Colonic mucosa (tissue), 4 donors: ENCODE measurements at regions not wholly inside any gene's neighbourhood (a gene's known extent, or its start where the extent isn't known, plus 50 kb on each side); places are given as distances from the start of the nearest gene placed in this dataset.

ENCODE experiments used
- DNase-seq: peaks from one replicate; pipeline ENCODE4 v3.0.0-alpha.2; 2020
- H3K27ac ChIP-seq: fragments of 200-600 bp; one replicate; pipeline ENCODE4 v1.8.0; 2021
- H3K27me3 ChIP-seq: fragments of 200-600 bp; one replicate; pipeline ENCODE4 v1.8.0; 2021
- H3K36me3 ChIP-seq: fragments of 200-600 bp; one replicate; pipeline ENCODE4 v1.8.0; 2021
- H3K4me1 ChIP-seq: fragments of 200-600 bp; one replicate; pipeline ENCODE4 v1.8.0; 2021; ENCODE audit warnings: mild to moderate bottlenecking
- H3K4me3 ChIP-seq: fragments of 200-600 bp; one replicate; pipeline ENCODE4 v1.8.0; 2021
- H3K9ac ChIP-seq, 2 donors: one replicate each; pipeline ENCODE4 v1.7.0; 2013; ENCODE audit warnings: control low read depth in 2 of 2, low read depth in 2 of 2, low read length in 2 of 2
- H3K9me3 ChIP-seq: fragments of 200-600 bp; one replicate; pipeline ENCODE4 v1.8.0; 2021
- CTCF ChIP-seq: fragments of 200-600 bp; IDR thresholded peaks from one replicate; pipeline ENCODE4 v1.8.0; 2022; ENCODE audit warnings: antibody characterized with exemption, mild to moderate bottlenecking
- intact Hi-C: fragments of 100-400 bp; cut with DNase I; formaldehyde crosslinking; loops from one replicate; pipeline ENCODE4 v1.14.1; 2022
- donor health status: healthy.
- donor health status: DM: no; HTN: no; CAD: no.
- donor health status: DM: no; HTN: no; CAD: no.

- DNase-seq = no peak
- Histone ChIP-seq H3K9ac (no peak overlapping the region), H3K9me3 (no peaks in the 10 kb centered on the region), H3K4me1 (no peaks in the 10 kb centered on the region), H3K36me3 (no peaks in the 10 kb centered on the region), H3K27ac (no peak overlapping the region), H3K4me3 (no peak overlapping the region), H3K27me3 (no peaks in the 10 kb centered on the region)
- no peak for TF ChIP-seq CTCF
- intact Hi-C loops = no loop called here
Observed at GRCh38 chr20:24052599-24053275, 64.2 kb upstream of the GGTLC1 start.

GRCh38 chr20:24051160-24051559, 62.6 kb upstream of the GGTLC1 start:
- H3K27me3 ChIP-seq = no peaks in the 10 kb centered on the region
- intact Hi-C loops = no loop called here
- DNase-seq = no peak
- H3K4me3 ChIP-seq = no peak overlapping the region
- H3K4me1 ChIP-seq = no peaks in the 10 kb centered on the region
- no peak overlapping the region for H3K9ac ChIP-seq
- no peaks in the 10 kb centered on the region for H3K9me3 ChIP-seq
- no peak overlapping the region for H3K27ac ChIP-seq
- TF ChIP-seq CTCF = no peak
- H3K36me3 ChIP-seq = no peaks in the 10 kb centered on the region

GRCh38 chr20:24050119-24050518, 61.5 kb upstream of the GGTLC1 start:
- no peak for DNase-seq
- Histone ChIP-seq H3K27me3 (no peaks in the 10 kb centered on the region), H3K27ac (no peak overlapping the region), H3K9me3 (no peaks in the 10 kb centered on the region), H3K9ac (no peak overlapping the region), H3K4me1 (no peaks in the 10 kb centered on the region), H3K36me3 (no peaks in the 10 kb centered on the region), H3K4me3 (no peak overlapping the region)
- no peak for TF ChIP-seq CTCF
- intact Hi-C loops = no loop called here

- no peak for TF ChIP-seq CTCF
- H3K27me3 ChIP-seq = no peaks in the 10 kb centered on the region
- DNase-seq = no peak
- no peaks in the 10 kb centered on the region for H3K36me3 ChIP-seq
- H3K27ac ChIP-seq = no peak overlapping the region
- no peak overlapping the region for H3K9ac ChIP-seq
- H3K9me3 ChIP-seq = no peaks in the 10 kb centered on the region
- intact Hi-C loops = no loop called here
- no peaks in the 10 kb centered on the region for H3K4me1 ChIP-seq
- no peak overlapping the region for H3K4me3 ChIP-seq
Observed at GRCh38 chr20:24049081-24049480, 60.5 kb upstream of the GGTLC1 start.

GRCh38 chr20:24048024-24048611, 59.5 kb upstream of the GGTLC1 start:
- DNase-seq = no peak
- no peaks in the 10 kb centered on the region for H3K9me3 ChIP-seq
- no peaks in the 10 kb centered on the region for H3K27me3 ChIP-seq
- no peak overlapping the region for H3K4me3 ChIP-seq
- no peaks in the 10 kb centered on the region for H3K36me3 ChIP-seq
- no peak overlapping the region for H3K9ac ChIP-seq
- TF ChIP-seq CTCF = no peak
- H3K27ac ChIP-seq = no peak overlapping the region
- intact Hi-C loops = no loop called here
- H3K4me1 ChIP-seq = no peaks in the 10 kb centered on the region
